GM18502 (cell line): ENCODE measurements at regions not wholly inside any gene's neighbourhood (a gene's known extent, or its start where the extent isn't known, plus 50 kb on each side); places are given as distances from the start of the nearest gene placed in this dataset.

ENCODE experiments used
- ATAC-seq: cut with Tn5 transposase; IDR thresholded peaks from one replicate; pipeline ENCODE4 v1.9.1; 2021; ENCODE audit warnings: mild to moderate bottlenecking; ENCODE audit not compliant: unreplicated experiment, poor library complexity

DNA sequence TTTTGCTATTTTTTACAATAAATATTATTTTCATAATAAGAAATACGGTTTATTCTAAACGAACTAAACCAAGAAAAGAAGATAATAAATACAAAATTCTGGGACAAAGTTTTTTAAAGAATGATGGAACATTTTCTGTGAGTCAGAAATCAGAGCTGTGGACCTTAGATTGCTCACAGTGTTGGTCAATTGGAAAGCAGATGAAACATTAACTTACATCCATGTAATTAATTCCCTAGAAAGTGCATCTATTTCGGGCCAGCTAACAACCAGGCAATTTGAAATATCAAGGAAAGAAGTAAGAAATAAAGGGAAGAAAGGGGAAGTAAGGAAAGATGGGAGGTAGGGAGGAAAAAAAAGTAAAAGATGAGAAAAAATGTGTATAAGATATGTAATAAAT lies 1569.8 kb upstream of the TENM4 start:
- ATAC-seq = no peak

DNA sequence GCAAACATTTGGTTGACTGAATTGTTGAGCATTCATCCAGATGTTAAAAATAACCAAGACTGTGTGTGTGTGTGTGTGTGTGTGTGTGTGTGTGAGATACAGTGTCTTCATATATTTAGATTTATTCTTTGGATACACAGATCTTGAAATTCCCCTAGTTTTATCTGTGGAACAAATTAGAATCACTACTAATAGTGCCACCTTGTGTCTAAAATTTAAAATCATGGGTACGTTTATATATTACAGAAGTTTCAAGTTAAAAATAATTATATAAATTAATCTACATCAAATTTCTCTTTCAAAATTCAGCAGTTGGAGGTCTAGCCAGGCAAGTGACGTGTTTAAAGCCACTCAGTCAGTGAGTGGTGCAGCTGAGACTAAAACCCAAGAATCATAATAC lies 1566.2 kb upstream of the TENM4 start:
- ATAC-seq = no peak

DNA sequence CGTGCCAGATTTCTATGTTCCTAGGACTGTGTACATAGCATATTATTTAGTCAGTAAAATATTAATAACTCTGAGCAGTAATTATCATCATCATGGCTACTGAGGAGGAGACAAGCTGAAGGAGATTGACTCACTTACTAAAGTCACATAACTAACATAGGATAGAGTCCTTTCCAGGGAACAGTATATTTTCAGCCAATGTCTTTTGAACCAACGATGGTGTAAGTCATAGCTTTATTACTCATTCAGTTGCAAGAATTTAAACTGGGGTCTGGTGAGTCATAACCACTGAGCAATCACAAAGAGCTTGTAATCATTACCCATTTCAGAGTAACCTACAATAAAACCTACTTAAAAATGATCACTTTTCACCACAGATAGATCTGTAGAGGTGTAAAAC lies 1564.8 kb upstream of the TENM4 start:
- no peak for ATAC-seq

DNA sequence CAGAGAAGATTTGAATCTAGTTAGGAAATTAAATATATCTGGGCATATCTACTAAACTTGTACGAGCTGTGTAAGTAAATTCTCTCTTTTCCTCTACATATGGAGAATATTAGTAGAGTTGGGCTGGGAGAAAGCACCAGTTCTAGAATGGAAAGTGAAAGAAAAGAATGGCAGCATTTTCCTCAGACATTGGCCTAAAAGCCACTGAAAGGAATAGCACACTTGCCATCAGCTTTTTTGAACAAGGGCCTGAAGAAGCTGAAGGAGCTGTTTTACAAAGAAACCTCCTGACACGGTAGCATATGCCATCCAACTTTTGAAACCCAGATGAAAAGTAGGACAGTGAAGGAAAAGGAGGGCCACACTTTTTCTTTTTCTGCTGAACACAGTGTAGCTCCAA lies 1563.7 kb upstream of the TENM4 start:
- ATAC-seq = no peak

DNA sequence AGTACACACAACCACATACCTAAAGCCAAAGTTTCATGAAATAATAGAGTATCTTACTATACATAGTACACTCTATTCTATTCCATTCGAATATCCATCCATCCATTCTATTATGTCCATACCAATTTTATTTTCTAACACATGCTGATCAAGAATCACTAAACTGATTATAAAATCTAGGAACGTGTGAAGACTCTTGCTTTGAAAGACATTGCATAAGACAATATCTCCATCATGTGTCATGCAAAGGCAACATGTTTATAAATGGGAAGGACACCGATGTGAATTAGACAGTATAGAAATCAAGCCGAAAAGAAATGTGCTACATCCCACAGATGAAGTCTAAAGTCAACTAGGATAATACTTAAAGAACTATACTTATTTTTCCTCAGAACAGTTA lies 1561.5 kb upstream of the TENM4 start:
- no peak for ATAC-seq

DNA sequence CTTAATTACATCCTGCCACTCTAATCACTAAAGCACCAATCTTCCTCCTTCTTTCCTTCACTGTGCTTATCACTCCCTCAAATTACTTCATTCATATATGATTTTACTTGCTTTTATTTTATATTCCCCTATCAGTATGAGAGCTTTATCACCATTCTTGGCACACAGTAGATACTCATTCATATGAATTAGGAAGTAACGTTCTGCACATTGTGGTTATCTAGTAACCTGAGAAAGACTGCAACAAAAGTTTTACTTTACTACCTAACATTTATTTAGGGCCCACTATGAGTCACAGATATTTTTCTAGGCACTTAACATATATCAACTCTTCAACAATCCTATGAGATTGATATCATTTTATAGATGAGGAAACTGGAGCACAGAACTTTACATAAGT lies 1559.9 kb upstream of the TENM4 start:
- no peak for ATAC-seq

DNA sequence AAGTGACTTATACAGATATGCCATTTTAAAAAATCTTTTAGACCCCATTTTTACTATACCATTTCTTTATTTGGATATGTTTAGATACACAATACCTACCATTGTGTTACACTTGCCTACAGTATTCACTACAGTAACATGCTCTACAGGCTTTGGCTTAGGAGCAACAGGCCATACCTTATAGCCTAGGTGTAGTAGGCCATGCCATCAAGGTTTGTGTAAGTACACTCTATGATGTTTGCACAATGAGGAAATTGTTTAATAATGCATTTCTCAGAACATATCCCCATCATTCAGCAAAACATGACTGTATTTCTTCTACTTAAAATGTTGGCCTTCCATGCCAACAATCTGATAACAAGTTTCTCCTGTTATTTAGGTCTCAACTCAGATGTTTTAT lies 1559.5 kb upstream of the TENM4 start:
- no peak for ATAC-seq

DNA sequence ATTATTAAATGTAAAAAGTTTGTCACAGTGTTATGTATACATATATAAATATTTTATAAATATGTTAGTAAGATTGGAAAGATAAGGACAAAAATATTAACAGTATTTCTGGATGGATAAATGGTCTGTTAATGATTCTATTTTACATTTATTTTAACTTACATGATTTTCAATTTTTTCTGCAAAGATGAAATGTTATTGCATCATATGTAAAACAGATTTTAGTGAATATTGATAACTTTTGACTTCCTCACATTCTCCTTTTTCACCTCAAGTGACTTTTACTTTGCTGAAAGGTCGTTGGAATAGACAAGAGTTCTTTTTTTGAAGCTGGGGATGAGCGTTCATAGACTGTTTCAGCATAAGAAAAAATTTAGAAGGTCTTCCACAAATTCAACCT lies 1554.7 kb upstream of the TENM4 start:
- no peak for ATAC-seq

DNA sequence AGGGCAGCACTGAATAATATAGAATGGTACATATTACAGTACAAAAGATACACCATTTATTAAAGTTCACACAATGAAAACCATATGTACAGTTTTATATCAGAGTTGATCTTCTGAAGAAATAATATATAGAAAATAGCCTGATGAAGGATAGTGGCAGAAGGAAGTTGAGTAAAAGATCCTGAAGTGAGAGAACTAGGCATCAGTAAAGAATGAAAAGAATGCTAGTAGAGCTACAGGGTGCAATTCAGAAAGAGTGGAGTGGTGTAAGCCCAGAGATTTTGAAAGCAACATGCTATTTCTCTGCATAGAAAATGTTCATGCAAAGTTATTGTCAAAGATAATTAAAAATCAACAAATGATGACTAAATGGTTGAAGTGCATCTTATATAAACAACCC lies 1552.7 kb upstream of the TENM4 start:
- ATAC-seq = no peak

DNA sequence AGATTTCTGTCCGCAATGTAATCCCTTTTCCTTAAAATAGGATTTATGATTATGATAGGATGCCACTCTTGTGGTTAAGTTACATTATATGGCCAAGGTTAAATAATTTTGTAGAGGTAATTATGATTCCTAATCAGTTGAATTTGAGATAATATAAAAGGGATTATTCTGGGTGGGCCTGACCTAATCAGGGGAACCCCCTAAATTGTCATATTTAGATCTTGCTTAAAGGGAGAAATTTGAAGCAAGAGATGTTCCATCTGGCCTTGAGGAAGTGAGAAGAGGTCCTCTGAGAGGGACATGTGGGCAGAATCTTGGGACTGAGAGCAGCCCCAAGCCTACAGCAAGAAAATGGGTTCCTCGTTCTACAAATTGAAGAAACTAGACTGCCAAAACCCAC lies 1550.1 kb upstream of the TENM4 start:
- no peak for ATAC-seq

DNA sequence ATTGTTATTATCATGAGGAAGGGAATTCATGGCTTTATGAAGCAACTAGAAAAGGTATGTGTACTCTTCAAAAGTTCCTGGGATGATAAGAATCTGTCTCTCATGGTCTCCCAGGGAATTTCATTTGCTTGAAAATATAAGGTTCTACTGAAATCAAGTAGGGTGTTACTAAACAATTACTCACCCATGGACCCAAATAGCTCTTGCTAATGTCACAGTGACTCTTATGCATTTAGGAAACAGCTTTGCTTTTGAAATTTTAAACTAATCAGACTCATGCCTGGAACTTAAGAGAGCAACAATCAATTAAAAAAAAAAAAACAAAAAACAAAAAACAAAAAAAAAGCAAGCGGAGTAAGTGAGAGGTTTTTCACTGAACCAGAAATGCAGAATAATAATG lies 1546.3 kb upstream of the TENM4 start:
- no peak for ATAC-seq

DNA sequence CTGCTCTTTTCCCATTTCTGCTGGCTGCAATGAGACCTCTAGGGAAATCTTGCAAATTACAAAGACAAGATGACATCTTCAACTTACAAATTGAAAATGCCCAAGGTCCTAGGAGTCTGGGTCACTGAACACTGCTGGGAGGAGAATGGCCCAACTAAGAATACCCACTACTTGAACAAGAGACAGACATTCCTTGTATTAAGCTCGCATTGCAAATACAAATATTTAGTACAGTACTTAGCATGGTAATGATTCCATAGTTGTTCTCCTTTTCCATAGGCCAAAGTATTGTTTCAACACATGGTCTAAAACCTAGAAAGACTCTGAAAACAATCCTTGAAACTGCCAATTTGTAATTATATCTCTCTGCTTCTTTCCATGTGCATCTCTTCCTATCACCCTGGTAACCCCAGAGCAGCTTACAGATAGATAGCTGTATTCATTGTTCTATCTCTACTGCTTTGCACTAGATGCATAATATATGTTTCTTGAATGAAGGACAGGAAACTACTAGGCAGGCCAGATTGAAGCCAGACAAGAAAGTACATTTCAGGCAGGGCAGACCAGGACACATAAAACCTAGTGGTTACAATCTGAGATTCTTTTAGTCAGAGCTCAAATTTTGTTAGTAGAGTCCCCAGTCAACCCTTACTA lies 1545.7 kb upstream of the TENM4 start:
- ATAC-seq = no peak

DNA sequence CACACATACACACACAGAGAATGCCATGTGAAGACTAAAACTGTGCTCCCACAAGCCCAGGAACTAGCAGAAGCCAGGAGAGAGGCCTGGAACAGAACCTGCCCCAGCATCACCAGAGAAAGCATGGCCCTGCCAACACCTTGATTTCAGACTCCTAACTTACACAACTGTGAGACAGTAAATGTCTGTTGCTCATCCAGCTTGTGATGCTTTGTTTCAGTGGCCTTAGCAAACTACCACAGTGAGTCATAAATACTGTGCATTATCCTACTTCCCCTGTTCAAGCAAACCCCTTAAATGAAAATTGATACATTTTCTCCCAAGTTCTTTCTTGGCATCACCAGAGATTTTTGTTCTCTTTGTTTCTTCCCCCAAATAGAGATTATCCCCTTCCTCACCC lies 1539.4 kb upstream of the TENM4 start:
- ATAC-seq = no peak

DNA sequence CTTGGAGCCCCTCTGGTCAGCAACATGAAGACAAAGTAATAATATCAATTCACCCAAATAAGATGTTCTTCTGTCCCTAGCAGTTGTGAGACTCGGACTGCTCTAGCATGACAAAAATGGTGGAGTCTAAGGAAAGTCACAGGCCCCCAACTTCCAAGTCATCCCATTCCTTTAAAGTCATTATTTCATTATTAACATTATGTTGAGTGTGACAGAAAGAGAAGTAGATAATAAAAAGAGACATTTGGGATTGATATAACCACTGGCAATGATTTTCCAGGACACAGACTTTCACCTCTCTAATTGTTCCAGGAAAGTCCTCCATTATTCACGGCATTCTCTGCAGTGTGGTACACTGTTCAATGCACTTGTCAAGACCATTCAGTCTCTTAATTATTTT lies 1533.0 kb upstream of the TENM4 start:
- ATAC-seq = no peak

DNA sequence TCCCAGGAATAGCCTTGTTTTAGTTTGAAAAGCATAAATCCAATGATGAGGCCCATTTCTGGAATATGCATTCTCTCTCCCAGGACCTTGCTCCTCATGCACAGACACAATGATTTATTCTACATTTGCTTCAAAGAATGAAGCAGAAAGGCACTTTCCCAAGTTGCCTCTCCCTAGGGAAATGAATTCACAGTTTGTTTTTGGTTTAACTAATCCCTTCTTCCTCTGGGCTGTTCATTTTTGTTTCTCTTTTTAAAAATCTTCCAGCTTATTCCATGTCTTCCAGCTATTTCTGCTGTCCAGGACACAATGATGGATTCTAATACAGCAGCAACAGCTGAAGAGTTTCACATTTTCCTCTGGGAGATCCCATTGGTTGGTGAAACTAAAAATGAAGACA lies 1529.2 kb upstream of the TENM4 start:
- no peak for ATAC-seq

DNA sequence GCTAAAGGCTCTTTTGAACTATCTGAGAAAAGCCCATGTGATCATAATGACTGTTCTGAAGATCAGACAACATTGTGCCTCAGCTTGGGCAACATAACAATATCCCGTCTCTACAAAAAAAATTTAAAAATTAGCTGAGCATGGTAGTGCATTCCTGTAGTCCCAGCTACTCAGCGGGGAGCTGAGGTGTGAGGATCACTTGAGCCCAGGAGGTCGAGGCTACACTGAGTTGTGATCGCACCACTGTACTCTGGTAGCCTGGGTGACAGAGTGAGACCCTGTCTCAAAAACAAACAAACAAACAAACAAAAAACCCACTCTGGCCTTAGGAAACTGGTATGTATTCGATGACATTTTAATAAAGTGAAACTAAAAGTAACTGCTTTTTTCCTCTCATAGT lies 1526.8 kb upstream of the TENM4 start:
- ATAC-seq = no peak

DNA sequence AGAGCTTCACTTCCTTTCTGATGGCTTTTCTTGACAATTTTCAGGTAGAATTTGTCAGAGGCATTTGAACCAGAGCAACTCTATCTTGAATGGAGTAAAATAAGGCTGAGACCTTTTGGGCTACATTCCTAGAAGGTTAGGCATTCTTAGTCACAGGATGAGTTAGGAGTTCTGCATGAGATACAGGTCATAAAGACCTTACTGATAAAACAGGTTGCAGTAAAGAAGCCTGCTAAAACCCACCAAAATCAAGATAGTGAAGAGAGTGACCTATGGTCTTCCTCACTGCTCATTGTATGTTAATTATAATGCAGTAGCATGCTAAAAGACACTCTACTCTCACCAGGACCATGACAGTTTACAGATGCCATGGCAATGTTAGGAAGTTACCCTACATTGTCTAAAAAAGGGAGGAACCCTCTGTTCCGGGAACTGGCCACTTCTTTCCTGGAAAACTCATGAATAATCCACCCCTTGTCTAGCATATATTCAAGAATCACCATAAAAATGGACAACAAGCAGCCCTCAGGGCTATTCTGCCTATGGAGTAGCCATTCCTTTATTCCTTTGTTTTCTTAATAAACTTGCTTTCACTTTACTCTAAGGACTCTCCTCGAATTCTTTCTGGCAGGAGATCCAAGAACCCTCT lies 1519.7 kb upstream of the TENM4 start:
- ATAC-seq = no peak

DNA sequence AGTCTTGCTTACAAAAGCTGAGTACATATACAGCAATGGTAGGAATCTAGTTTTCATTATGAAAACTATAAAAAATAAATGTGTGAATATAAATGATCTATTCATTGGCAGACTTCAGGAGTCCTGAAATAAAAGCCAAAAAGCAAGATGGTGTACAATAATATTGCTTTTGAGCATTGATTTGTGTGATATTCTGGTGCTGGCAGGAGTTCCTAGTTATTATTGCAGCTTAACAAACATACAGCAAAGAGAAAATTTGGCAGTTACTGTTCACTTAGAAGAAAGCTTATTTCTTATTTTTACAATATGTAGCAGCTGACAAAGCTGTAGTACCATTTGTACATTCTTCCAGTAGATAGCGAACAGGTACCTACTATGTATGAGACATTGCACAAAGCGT lies 1518.9 kb upstream of the TENM4 start:
- ATAC-seq = no peak

DNA sequence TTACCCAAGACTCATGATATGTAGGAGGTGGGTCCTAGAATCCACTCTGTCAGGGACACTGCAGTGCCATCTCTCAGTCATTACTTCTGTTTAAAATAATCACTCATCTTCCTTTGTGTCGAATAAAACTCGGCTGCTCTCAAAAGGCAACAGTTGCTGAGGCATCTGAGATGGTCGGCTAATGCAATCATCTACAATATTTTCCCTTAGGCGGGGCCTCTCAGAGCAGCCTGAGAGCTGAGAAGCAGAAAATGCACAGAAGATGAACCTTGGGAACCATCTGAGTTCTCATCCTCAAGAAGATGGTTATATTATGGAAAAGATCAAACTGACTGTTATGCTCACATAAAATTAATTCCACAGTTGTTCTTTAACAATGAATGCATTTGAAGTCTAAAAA lies 1518.2 kb upstream of the TENM4 start:
- no peak for ATAC-seq

DNA sequence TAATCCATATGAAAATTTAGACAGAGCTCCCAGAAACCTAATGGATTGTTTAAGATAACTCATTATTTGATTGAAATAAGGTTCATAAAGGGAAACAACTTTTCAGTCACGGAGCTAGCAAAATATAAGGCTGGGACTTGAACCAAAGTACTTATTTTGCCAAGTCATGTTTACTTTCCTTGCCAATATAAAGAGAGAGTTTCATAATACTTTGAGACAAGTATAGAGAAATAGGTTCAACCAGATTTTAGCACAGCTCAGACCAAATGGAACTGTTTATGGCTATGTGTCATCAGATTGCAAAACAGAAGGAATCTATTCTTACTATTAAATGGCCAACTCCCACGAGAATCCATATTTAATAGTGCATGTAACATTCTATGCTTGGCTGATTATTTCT lies 1517.5 kb upstream of the TENM4 start:
- no peak for ATAC-seq

DNA sequence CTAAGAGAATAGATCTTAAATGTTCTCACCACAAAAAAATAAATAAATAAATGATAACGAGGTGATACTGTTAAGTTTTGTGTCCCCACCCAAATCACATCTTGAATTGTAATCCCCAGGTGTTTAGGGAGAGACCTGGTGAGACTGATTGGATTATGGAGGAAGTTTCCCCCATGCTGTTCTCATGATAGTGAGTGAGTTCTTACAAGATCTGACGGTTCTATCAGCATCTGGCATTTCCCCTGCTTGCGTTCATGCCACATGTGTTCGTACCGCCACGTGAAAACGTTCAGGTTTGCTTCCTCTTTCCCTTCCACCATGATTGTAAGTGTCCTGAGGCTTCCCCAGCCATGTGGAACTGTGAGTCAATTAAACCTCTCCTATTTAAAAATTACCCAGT lies 1514.8 kb upstream of the TENM4 start:
- ATAC-seq = no peak

DNA sequence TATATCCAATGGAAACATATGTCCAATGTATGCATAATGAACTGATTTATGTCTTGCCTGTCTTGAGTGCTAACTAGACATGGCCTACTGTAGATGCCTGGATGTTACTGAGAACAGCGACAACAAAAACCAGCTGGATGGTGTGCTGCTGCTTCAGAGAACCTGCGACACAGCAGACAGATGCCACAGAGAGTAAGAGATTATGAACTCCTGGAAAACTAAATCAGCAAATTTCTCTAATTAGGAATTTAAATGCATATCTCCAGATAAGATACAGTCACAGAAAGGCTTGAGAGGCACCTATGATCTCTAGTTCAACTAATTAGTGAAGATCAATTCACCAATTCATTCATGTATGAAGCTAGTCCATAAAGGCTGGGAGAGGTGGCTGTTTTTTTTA lies 1508.0 kb upstream of the TENM4 start:
- no peak for ATAC-seq

DNA sequence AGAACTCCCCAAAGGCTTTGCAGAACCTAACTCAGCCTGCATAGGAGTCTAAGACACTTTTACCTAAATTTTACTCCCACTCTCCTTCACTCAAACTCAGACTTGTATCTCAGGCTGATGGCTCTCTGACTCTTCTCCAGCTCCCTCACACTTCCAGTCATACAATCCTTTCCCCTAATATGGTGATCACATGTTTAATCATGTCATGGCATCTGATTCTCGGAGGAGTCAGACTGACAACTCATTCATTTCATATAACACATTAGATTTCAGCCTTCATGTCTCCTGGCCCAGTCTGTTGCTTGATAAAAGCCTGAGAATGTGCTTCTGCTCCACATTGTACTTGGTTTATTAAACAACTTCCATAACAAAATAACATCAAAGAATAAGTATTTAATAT lies 1503.9 kb upstream of the TENM4 start:
- ATAC-seq = no peak
